OCI-LY3 (cell line): ENCODE measurements at regions not wholly inside any gene's neighbourhood (a gene's known extent, or its start where the extent isn't known, plus 50 kb on each side); places are given as distances from the start of the nearest gene placed in this dataset.

ENCODE experiments used
- H2AFZ ChIP-seq: fragments of 200-600, 300-600 bp; shearing (Covaris generic); 2 replicates; pipeline ENCODE4 v1.6.0; 2014; ENCODE audit warnings: antibody characterized with exemption, low read depth, low read length
- H3K27ac ChIP-seq: fragments of 200-600, 300-600 bp; sonication (generic); 2 replicates; pipeline ENCODE4 v1.5.1; 2014; ENCODE audit warnings: mild to moderate bottlenecking, low read length, moderate library complexity, mixed read lengths
- H3K27me3 ChIP-seq: fragments of 200-600, 300-600 bp; sonication (generic); 2 replicates; pipeline ENCODE4 v1.6.1; 2014; ENCODE audit warnings: low read depth, low read length, mixed read lengths
- H3K36me3 ChIP-seq: fragments of 200-600, 300-600 bp; sonication (generic); replicated peaks from 2 replicates; pipeline ENCODE3; 2014; ENCODE audit warnings: low read depth, low read length, mixed read lengths
- H3K4me1 ChIP-seq: fragments of 300-600, 200-600 bp; sonication (generic); 2 replicates; pipeline ENCODE4 v1.6.1; 2014; ENCODE audit warnings: low read length, mixed read lengths
- H3K4me2 ChIP-seq: fragments of 200-600, 300-600 bp; sonication (generic); 2 replicates; pipeline ENCODE4 v1.6.1; 2014; ENCODE audit warnings: low read length, mixed read lengths
- H3K4me3 ChIP-seq: fragments of 300-600, 200-600 bp; sonication (generic); 2 replicates; pipeline ENCODE4 v1.5.1; 2014; ENCODE audit warnings: antibody characterized with exemption, mild to moderate bottlenecking, low read length, moderate library complexity
- H3K79me2 ChIP-seq: fragments of 300-600, 200-600 bp; shearing (Covaris generic); 2 replicates; pipeline ENCODE4 v1.6.1; 2014; ENCODE audit warnings: mild to moderate bottlenecking, low read length, mixed read lengths
- H3K9ac ChIP-seq: fragments of 300-600, 200-600 bp; shearing (Covaris generic); 2 replicates; pipeline ENCODE4 v1.6.0; 2014; ENCODE audit warnings: mild to moderate bottlenecking, low read length, moderate library complexity
- H3K9me3 ChIP-seq: fragments of 200-600, 300-600 bp; shearing (Covaris generic); 2 replicates; pipeline ENCODE4 v1.6.1; 2014; ENCODE audit warnings: low read length, mixed read lengths; ENCODE audit not compliant: insufficient read depth
- H4K20me1 ChIP-seq: fragments of 200-600, 300-600 bp; sonication (generic); 2 replicates; pipeline ENCODE4 v1.6.1; 2016; ENCODE audit warnings: low read length, mixed read lengths; ENCODE audit not compliant: insufficient read depth
- CTCF ChIP-seq: fragments of 200-600, 300-600 bp; sonication (generic); IDR thresholded peaks from 2 replicates; pipeline ENCODE4 v1.5.1; 2014; ENCODE audit warnings: antibody characterized with exemption, low read length, low read depth
- EZH2phosphoT487 ChIP-seq: fragments of 200-600 bp; shearing (Covaris generic); IDR thresholded peaks from 2 replicates; pipeline ENCODE4 v1.6.1; 2018; ENCODE audit warnings: antibody characterized with exemption, mixed run types, low read depth

GRCh38 chr6:62626661-62627060 lies 340.6 kb upstream of the KHDRBS2 start:
- Histone ChIP-seq H4K20me1 (no peaks in the 10 kb centered on the region), H2AFZ (no peak overlapping the region), H3K4me3 (no peak overlapping the region), H3K27ac (no peak overlapping the region), H3K27me3 (no peaks in the 10 kb centered on the region), H3K4me2 (no peak overlapping the region), H3K36me3 (no peaks in the 10 kb centered on the region), H3K79me2 (no peaks in the 10 kb centered on the region), H3K9me3 (no peaks in the 10 kb centered on the region), H3K9ac (no peak overlapping the region), H3K4me1 (no peaks in the 10 kb centered on the region)
- TF ChIP-seq EZH2phosphoT487 (no peak), CTCF (no peak)

GRCh38 chr6:62623846-62624532 lies 338.0 kb upstream of the KHDRBS2 start:
- Histone ChIP-seq H3K4me3 (no peak overlapping the region), H3K9ac (no peak overlapping the region), H3K4me2 (no peak overlapping the region), H3K27ac (no peak overlapping the region), H3K4me1 (no peaks in the 10 kb centered on the region), H3K9me3 (no peaks in the 10 kb centered on the region), H3K79me2 (no peaks in the 10 kb centered on the region), H4K20me1 (no peaks in the 10 kb centered on the region), H3K36me3 (no peaks in the 10 kb centered on the region), H2AFZ (no peak overlapping the region), H3K27me3 (no peaks in the 10 kb centered on the region)
- no peak for TF ChIP-seq CTCF
- TF ChIP-seq EZH2phosphoT487: no peak

GRCh38 chr6:62615366-62616015 lies 329.5 kb upstream of the KHDRBS2 start:
- no peaks in the 10 kb centered on the region for H4K20me1 ChIP-seq
- no peaks in the 10 kb centered on the region for H3K9me3 ChIP-seq
- H3K4me3 ChIP-seq: no peak overlapping the region
- H3K4me2 ChIP-seq: no peak overlapping the region
- H3K27me3 ChIP-seq: no peaks in the 10 kb centered on the region
- H3K27ac ChIP-seq: no peak overlapping the region
- no peaks in the 10 kb centered on the region for H3K4me1 ChIP-seq
- TF ChIP-seq EZH2phosphoT487: no peak
- TF ChIP-seq CTCF: no peak
- no peaks in the 10 kb centered on the region for H3K36me3 ChIP-seq
- H2AFZ ChIP-seq: no peak overlapping the region
- no peak overlapping the region for H3K9ac ChIP-seq
- no peaks in the 10 kb centered on the region for H3K79me2 ChIP-seq

- H3K36me3 ChIP-seq: no peaks in the 10 kb centered on the region
- no peak overlapping the region for H3K4me3 ChIP-seq
- no peak overlapping the region for H3K4me2 ChIP-seq
- no peaks in the 10 kb centered on the region for H3K27me3 ChIP-seq
- H4K20me1 ChIP-seq: no peaks in the 10 kb centered on the region
- H2AFZ ChIP-seq: no peak overlapping the region
- no peak for TF ChIP-seq EZH2phosphoT487
- TF ChIP-seq CTCF: no peak
- H3K4me1 ChIP-seq: no peaks in the 10 kb centered on the region
- no peaks in the 10 kb centered on the region for H3K9me3 ChIP-seq
- no peak overlapping the region for H3K9ac ChIP-seq
- no peaks in the 10 kb centered on the region for H3K79me2 ChIP-seq
- no peak overlapping the region for H3K27ac ChIP-seq
These were observed 328.4 kb upstream of the KHDRBS2 start for GRCh38 chr6:62614442-62614841.
